ENCODE measurements at regions not wholly inside any gene's neighbourhood (a gene's known extent, or its start where the extent isn't known, plus 50 kb on each side); places are given as distances from the start of the nearest gene placed in this dataset.

- DNase-seq (ENCODE audit: low spot score), result no peak
Measured at GRCh38 chr6:130314271-130314670, 51.5 kb upstream of the TMEM200A start.

GRCh38 chr6:130313206-130313605 lies 52.6 kb upstream of the TMEM200A start:
- DNase-seq (ENCODE audit: low spot score), result no peak

GRCh38 chr6:130309028-130309427 lies 56.8 kb upstream of the TMEM200A start:
- no peak for DNase-seq (ENCODE audit: low spot score)

- DNase-seq (ENCODE audit: low spot score), result no peak
Measured at GRCh38 chr6:130307752-130308361, 58.0 kb upstream of the TMEM200A start.

- DNase-seq (ENCODE audit: low spot score), result no peak
Measured at GRCh38 chr6:130306377-130306776, 59.4 kb upstream of the TMEM200A start.

- no peak for DNase-seq (ENCODE audit: low spot score)
Measured at GRCh38 chr6:130303431-130303830, 62.4 kb upstream of the TMEM200A start.

- DNase-seq (ENCODE audit: low spot score), result no peak
Measured at GRCh38 chr6:130298258-130298657, 67.6 kb upstream of the TMEM200A start.

GRCh38 chr6:130296854-130297253 lies 69.0 kb upstream of the TMEM200A start:
- no peak for DNase-seq (ENCODE audit: low spot score)

- DNase-seq (ENCODE audit: low spot score), result peak; percentile 10
Measured at GRCh38 chr6:130293800-130294199, 71.0 kb upstream of the SAMD3 start.

- DNase-seq (ENCODE audit: low spot score), result no peak
Measured at GRCh38 chr6:130288065-130288464, 65.3 kb upstream of the SAMD3 start.

- no peak for DNase-seq (ENCODE audit: low spot score)
Measured at GRCh38 chr6:130282234-130282995, 59.7 kb upstream of the SAMD3 start.

- DNase-seq (ENCODE audit: low spot score), result no peak
Measured at GRCh38 chr6:130276507-130276906, 53.8 kb upstream of the SAMD3 start.

GRCh38 chr6:130274007-130274406 lies 51.3 kb upstream of the SAMD3 start:
- no peak for DNase-seq (ENCODE audit: low spot score)

Measured in kidney capillary endothelial cell (primary cell).